ENCODE measurements at regions not wholly inside any gene's neighbourhood (a gene's known extent, or its start where the extent isn't known, plus 50 kb on each side); places are given as distances from the start of the nearest gene placed in this dataset.

DNA sequence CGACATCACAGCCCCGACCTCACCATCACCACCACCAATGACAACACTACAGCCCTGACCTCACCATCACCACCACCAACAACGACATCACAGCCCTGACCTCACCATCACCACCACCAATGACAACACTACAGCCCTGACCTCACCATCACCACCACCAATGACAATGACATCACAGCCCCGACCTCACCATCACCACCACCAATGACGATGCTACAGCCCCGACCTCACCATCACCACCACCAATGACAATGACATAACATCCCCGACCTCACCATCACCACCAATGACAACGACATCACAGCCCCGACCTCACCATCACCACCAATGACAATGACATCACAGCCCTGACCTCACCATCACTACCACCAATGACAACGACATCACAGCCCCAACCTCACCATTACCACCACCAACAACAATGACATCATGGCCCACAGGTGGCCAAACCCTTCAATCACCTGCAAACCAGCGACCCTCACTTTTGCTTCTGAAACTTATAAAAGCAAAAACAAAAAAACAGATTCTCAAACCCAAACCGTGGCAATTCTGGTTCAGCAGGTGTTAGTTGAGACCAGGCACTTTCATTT lies 70.7 kb upstream of the TMEM18 start:
- Histone ChIP-seq H3K27ac (ENCODE audit: low read depth in 2 of 2, low read length in 1 of 2) (no peak overlapping the region), H3K36me3 (replicated peaks in 1 of 2; ENCODE audit: control insufficient read depth in 1 of 2, insufficient read depth in 2 of 2, low read length in 1 of 2) (peaks cover 0 to 4% of the 10 kb centered on the region in 2 experiments), H3K9me3 (no peaks in the 10 kb centered on the region), H3K4me3 (ENCODE audit: low read depth in 2 of 2, low read length in 1 of 2) (no peak overlapping the region), H3K9ac (no peak overlapping the region), H3K9me2 (no peaks in the 10 kb centered on the region), H2AFZ (ENCODE audit: low read depth) (no peak overlapping the region), H3K79me2 (ENCODE audit: insufficient read depth) (no peaks in the 10 kb centered on the region), H3F3A (replicated peaks; ENCODE audit: insufficient read depth) (no peaks in the 10 kb centered on the region), H3K4me1 (ENCODE audit: control insufficient read depth in 1 of 2, insufficient read depth in 2 of 2, low read depth in 1 of 2, low read length in 1 of 2) (peaks cover 0 to 10% of the 10 kb centered on the region in 2 experiments; a peak in 1 of 4 replicates), H3K27me3 (ENCODE audit: insufficient read depth) (no peaks in the 10 kb centered on the region), H4K20me1 (ENCODE audit: insufficient read depth) (no peaks in the 10 kb centered on the region), H3K4me2 (no peak overlapping the region)
- ChIA-PET POLR2A (no interaction called here), CTCF (no interaction called here)
- no peak for DNase-seq
- 56% methylated on average over 12 of the region's 12 CpGs for WGBS (ENCODE audit: low lambda C conversion rate)
- TF ChIP-seq GATA2 (CRISPR knock-in tag; IDR thresholded peaks at IDR 0.05) (no peak), NFIC (IDR thresholded peaks at IDR 0.05; ENCODE audit: borderline replicate concordance) (no peak), FOSL2 (IDR thresholded peaks at IDR 0.05; ENCODE audit: borderline replicate concordance, low read depth) (no peak), SIN3A (IDR thresholded peaks at IDR 0.05; ENCODE audit: borderline replicate concordance, low read depth, low read length) (no peak)
- TF ChIP-seq, protein P1, sequence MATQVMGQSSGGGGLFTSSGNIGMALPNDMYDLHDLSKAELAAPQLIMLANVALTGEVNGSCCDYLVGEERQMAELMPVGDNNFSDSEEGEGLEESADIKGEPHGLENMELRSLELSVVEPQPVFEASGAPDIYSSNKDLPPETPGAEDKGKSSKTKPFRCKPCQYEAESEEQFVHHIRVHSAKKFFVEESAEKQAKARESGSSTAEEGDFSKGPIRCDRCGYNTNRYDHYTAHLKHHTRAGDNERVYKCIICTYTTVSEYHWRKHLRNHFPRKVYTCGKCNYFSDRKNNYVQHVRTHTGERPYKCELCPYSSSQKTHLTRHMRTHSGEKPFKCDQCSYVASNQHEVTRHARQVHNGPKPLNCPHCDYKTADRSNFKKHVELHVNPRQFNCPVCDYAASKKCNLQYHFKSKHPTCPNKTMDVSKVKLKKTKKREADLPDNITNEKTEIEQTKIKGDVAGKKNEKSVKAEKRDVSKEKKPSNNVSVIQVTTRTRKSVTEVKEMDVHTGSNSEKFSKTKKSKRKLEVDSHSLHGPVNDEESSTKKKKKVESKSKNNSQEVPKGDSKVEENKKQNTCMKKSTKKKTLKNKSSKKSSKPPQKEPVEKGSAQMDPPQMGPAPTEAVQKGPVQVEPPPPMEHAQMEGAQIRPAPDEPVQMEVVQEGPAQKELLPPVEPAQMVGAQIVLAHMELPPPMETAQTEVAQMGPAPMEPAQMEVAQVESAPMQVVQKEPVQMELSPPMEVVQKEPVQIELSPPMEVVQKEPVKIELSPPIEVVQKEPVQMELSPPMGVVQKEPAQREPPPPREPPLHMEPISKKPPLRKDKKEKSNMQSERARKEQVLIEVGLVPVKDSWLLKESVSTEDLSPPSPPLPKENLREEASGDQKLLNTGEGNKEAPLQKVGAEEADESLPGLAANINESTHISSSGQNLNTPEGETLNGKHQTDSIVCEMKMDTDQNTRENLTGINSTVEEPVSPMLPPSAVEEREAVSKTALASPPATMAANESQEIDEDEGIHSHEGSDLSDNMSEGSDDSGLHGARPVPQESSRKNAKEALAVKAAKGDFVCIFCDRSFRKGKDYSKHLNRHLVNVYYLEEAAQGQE (IDR thresholded peaks at IDR 0.05; ENCODE audit: low read depth, low read length), result no peak
- TF ChIP-seq, protein P2, sequence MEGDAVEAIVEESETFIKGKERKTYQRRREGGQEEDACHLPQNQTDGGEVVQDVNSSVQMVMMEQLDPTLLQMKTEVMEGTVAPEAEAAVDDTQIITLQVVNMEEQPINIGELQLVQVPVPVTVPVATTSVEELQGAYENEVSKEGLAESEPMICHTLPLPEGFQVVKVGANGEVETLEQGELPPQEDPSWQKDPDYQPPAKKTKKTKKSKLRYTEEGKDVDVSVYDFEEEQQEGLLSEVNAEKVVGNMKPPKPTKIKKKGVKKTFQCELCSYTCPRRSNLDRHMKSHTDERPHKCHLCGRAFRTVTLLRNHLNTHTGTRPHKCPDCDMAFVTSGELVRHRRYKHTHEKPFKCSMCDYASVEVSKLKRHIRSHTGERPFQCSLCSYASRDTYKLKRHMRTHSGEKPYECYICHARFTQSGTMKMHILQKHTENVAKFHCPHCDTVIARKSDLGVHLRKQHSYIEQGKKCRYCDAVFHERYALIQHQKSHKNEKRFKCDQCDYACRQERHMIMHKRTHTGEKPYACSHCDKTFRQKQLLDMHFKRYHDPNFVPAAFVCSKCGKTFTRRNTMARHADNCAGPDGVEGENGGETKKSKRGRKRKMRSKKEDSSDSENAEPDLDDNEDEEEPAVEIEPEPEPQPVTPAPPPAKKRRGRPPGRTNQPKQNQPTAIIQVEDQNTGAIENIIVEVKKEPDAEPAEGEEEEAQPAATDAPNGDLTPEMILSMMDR (IDR thresholded peaks at IDR 0.05), result no peak

DNA sequence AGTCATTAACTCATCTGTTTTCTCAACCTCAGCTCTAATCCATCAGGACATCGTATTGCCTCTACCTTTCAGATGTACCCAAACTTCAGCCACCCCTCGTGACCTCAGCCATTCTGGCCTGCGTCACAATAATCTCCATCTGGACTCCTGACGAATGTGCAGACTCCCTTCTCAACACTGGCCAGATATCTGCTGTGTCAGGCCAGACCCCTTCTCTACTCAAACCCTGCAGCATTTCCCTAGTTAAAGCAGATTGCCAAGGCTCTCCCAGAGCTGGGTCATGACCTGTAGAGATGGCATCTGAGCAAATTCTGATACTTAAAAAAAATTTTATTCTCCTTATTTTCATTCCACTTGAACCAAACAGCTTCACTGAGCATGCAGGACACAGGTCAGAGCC lies 69.5 kb upstream of the TMEM18 start:
- 60% methylated on average over 4 of the region's 4 CpGs for WGBS (ENCODE audit: low lambda C conversion rate)

More for the DNA sequence above, 69.5 kb upstream of the TMEM18 start:
- no peaks in the 10 kb centered on the region for H3K27me3 ChIP-seq (ENCODE audit: insufficient read depth)
- H3K9me3 ChIP-seq, result no peaks in the 10 kb centered on the region
- TF ChIP-seq RXRA (IDR thresholded peaks at IDR 0.05; ENCODE audit: borderline replicate concordance, low read depth), result no peak
- TF ChIP-seq RAD21 (IDR thresholded peaks at IDR 0.05; ENCODE audit: low read length), result no peak
- peak in 1 of 2 experiments; percentile 23; a peak in 1 of 4 replicates for TF ChIP-seq EP300 (IDR thresholded peaks at IDR 0.05; ENCODE audit: borderline replicate concordance in 1 of 2, low read depth in 1 of 2, low read length in 1 of 2)
- TF ChIP-seq ELF1 (IDR thresholded peaks at IDR 0.05), result no peak
- TF ChIP-seq FOXJ3 (CRISPR knock-in tag; IDR thresholded peaks at IDR 0.05), result 0 out of 2 replicates have a peak, but pooled peaks have one; percentile 45
- TF ChIP-seq, protein P1 (IDR thresholded peaks at IDR 0.05; ENCODE audit: low read depth, low read length), result no peak
- peak; percentile 10 for TF ChIP-seq CHD2 (IDR thresholded peaks at IDR 0.05; ENCODE audit: low read length, partially characterized antibody)
- TF ChIP-seq RCOR1 (IDR thresholded peaks at IDR 0.05; ENCODE audit: low read length), result peak; percentile 50; the same call in 1 of the 2 replicates
- TF ChIP-seq, protein P3, sequence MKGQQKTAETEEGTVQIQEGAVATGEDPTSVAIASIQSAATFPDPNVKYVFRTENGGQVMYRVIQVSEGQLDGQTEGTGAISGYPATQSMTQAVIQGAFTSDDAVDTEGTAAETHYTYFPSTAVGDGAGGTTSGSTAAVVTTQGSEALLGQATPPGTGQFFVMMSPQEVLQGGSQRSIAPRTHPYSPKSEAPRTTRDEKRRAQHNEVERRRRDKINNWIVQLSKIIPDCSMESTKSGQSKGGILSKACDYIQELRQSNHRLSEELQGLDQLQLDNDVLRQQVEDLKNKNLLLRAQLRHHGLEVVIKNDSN (IDR thresholded peaks at IDR 0.05; ENCODE audit: borderline replicate concordance, low read depth), result no peak
- no peak for TF ChIP-seq NRF1 (IDR thresholded peaks at IDR 0.05; ENCODE audit: low read depth, low read length)
- no peak for TF ChIP-seq JUND (IDR thresholded peaks at IDR 0.05)
- no peak for TF ChIP-seq SMC3 (IDR thresholded peaks at IDR 0.05; ENCODE audit: low read depth, low read length)
- CTCF ChIA-PET, result interaction anchor here (0.8 to 1.6 kb wide), 3 partner anchors 15 to 109 kb away, joined by 3 to 5 read pairs (median 3); no protein-coding TSS in a partner anchor
- no peaks in the 10 kb centered on the region for H4K20me1 ChIP-seq (ENCODE audit: insufficient read depth)
- peaks cover 0 to 4% of the 10 kb centered on the region in 2 experiments for H3K36me3 ChIP-seq (replicated peaks in 1 of 2; ENCODE audit: control insufficient read depth in 1 of 2, insufficient read depth in 2 of 2, low read length in 1 of 2)
- H3K27ac ChIP-seq (ENCODE audit: low read depth in 2 of 2, low read length in 1 of 2), result peak overlapping the region in 1 of 2 experiments; percentile 41; a peak in 1 of 4 replicates
- peaks cover 9% of the 10 kb centered on the region; the same call in 1 of the 2 replicates for H3K79me2 ChIP-seq (ENCODE audit: insufficient read depth)
- H2AFZ ChIP-seq (ENCODE audit: low read depth), result no peak overlapping the region
- H3K9me2 ChIP-seq, result no peaks in the 10 kb centered on the region
- no peak overlapping the region for H3K4me2 ChIP-seq
- no peak overlapping the region for H3K9ac ChIP-seq
- no peak overlapping the region for H3K4me3 ChIP-seq (ENCODE audit: low read depth in 2 of 2, low read length in 1 of 2)
- H3K4me1 ChIP-seq (ENCODE audit: control insufficient read depth in 1 of 2, insufficient read depth in 2 of 2, low read depth in 1 of 2, low read length in 1 of 2), result peaks cover 0 to 19% of the 10 kb centered on the region in 2 experiments; a peak in 3 of 4 replicates
- peak; percentile 55 for DNase-seq
- POLR2A ChIA-PET, result no interaction called here
- no peaks in the 10 kb centered on the region for H3F3A ChIP-seq (replicated peaks; ENCODE audit: insufficient read depth)
